Thyroid gland (tissue), 4 donors: ENCODE measurements at regions not wholly inside any gene's neighbourhood (a gene's known extent, or its start where the extent isn't known, plus 50 kb on each side); places are given as distances from the start of the nearest gene placed in this dataset.

ENCODE experiments used
- CTCF ChIP-seq, 6 experiments: fragments of 200-600 bp in 3 of 6; fragments of 450-650 bp in 3 of 6; sonication (generic) in 3 of 6; IDR thresholded peaks; one replicate each; pipeline ENCODE4 v1.5.1; 2016 to 2019; ENCODE audit warnings: antibody characterized with exemption in 6 of 6, mild to moderate bottlenecking in 2 of 6, inconsistent platforms in 1 of 6, moderate library complexity in 1 of 6
- POLR2A ChIP-seq, 2 donors: fragments of 450-650 bp; IDR thresholded peaks; one replicate each; pipeline ENCODE4 v1.6.1; 2017; ENCODE audit warnings: antibody characterized with exemption in 2 of 2, mild to moderate bottlenecking in 2 of 2, moderate library complexity in 1 of 2

- no peak for TF ChIP-seq CTCF (IDR thresholded peaks at IDR 0.05)
- TF ChIP-seq POLR2A (IDR thresholded peaks at IDR 0.05): no peak
Measured at GRCh38 chr15:95431518-95431917, 899.0 kb upstream of the NR2F2 start.
